NCI-H1105 (cell line): ENCODE measurements at regions not wholly inside any gene's neighbourhood (a gene's known extent, or its start where the extent isn't known, plus 50 kb on each side); places are given as distances from the start of the nearest gene placed in this dataset.

ENCODE experiments used
- DNase-seq: peaks from one replicate; lab custom pipeline; 2025; lab: John Stamatoyannopoulos, UW

GRCh38 chr13:76795701-76796695 lies 90.2 kb downstream of the KCTD12 start:
- no peak for DNase-seq

- DNase-seq = no peak
These were observed 93.4 kb downstream of the KCTD12 start for GRCh38 chr13:76792731-76793347.

- DNase-seq = no peak
These were observed 95.0 kb downstream of the KCTD12 start for GRCh38 chr13:76790980-76791819.

GRCh38 chr13:76790526-76790925 lies 95.7 kb downstream of the KCTD12 start:
- DNase-seq = no peak

GRCh38 chr13:76783798-76784197 lies 102.4 kb downstream of the KCTD12 start:
- DNase-seq = no peak

GRCh38 chr13:76778853-76779252 lies 107.4 kb downstream of the KCTD12 start:
- DNase-seq = no peak

- DNase-seq = no peak
These were observed 109.1 kb downstream of the KCTD12 start for GRCh38 chr13:76777096-76777495.

GRCh38 chr13:76775088-76775740 lies 111.0 kb downstream of the KCTD12 start:
- no peak for DNase-seq

GRCh38 chr13:76773448-76774094 lies 112.6 kb downstream of the KCTD12 start:
- DNase-seq = no peak

- DNase-seq = no peak
These were observed 114.0 kb downstream of the KCTD12 start for GRCh38 chr13:76772241-76772640.

- DNase-seq = no peak
These were observed 116.9 kb downstream of the KCTD12 start for GRCh38 chr13:76769271-76769791.

- DNase-seq = no peak
These were observed 117.8 kb downstream of the KCTD12 start for GRCh38 chr13:76768384-76768783.

- DNase-seq = no peak
These were observed 121.3 kb downstream of the KCTD12 start for GRCh38 chr13:76764916-76765315.

- DNase-seq = no peak
These were observed 121.8 kb downstream of the KCTD12 start for GRCh38 chr13:76764429-76764828.

- DNase-seq = no peak
These were observed 123.5 kb downstream of the KCTD12 start for GRCh38 chr13:76762721-76763120.

GRCh38 chr13:76759877-76760276 lies 126.3 kb downstream of the KCTD12 start:
- no peak for DNase-seq

GRCh38 chr13:76758738-76759137 lies 127.5 kb downstream of the KCTD12 start:
- DNase-seq = no peak

- DNase-seq = no peak
These were observed 127.9 kb downstream of the KCTD12 start for GRCh38 chr13:76758257-76758656.

- no peak for DNase-seq
These were observed 129.8 kb downstream of the KCTD12 start for GRCh38 chr13:76756451-76756850.

GRCh38 chr13:76754414-76754813 lies 131.8 kb downstream of the KCTD12 start:
- DNase-seq = no peak

GRCh38 chr13:76751278-76751677 lies 134.9 kb downstream of the KCTD12 start:
- no peak for DNase-seq
